Liver (tissue), 7 donors: ENCODE measurements at regions not wholly inside any gene's neighbourhood (a gene's known extent, or its start where the extent isn't known, plus 50 kb on each side); places are given as distances from the start of the nearest gene placed in this dataset.
"Not testable (repeated sequence)": the region's sequence is repeated elsewhere in the genome, so short reads cannot be mapped to it uniquely, and the experiment has no call there.

Source experiments
- DNase-seq: peaks from one replicate; pipeline ENCODE4 v3.0.0-alpha.2; 2017; ENCODE audit warnings: low spot score
- H3K27ac ChIP-seq, 2 donors: one replicate each; pipeline ENCODE4 v1.7.0; 2013; ENCODE audit warnings: inconsistent platforms in 2 of 2, low read length in 2 of 2, control low read depth in 1 of 2, low read depth in 1 of 2, mild to moderate bottlenecking in 1 of 2
- H3K27me3 ChIP-seq, 4 donors: one replicate each; pipeline versions ENCODE4 v1.6.1 to v1.7.0; 2013; ENCODE audit warnings: low read length in 3 of 4, inconsistent platforms in 1 of 4, mild to moderate bottlenecking in 1 of 4, moderate library complexity in 1 of 4; ENCODE audit not compliant: control insufficient read depth in 4 of 4, insufficient read depth in 4 of 4
- H3K36me3 ChIP-seq, 4 donors: one replicate each; pipeline versions ENCODE4 v1.6.1 to v1.7.0; 2013; ENCODE audit warnings: low read length in 3 of 4, mild to moderate bottlenecking in 3 of 4, low read depth in 1 of 4, moderate library complexity in 1 of 4; ENCODE audit not compliant: control insufficient read depth in 4 of 4, insufficient read depth in 3 of 4
- H3K4me1 ChIP-seq, 4 donors: one replicate each; pipeline versions ENCODE4 v1.6.1 to v1.7.0; 2013; ENCODE audit warnings: low read length in 3 of 4, mild to moderate bottlenecking in 3 of 4, moderate library complexity in 1 of 4; ENCODE audit not compliant: control insufficient read depth in 4 of 4, insufficient read depth in 4 of 4
- H3K4me3 ChIP-seq, 3 donors: one replicate each; pipeline versions ENCODE4 v1.6.1 to v1.7.0; 2013; ENCODE audit warnings: low read length in 3 of 3, control low read depth in 1 of 3, low read depth in 1 of 3, mild to moderate bottlenecking in 1 of 3
- H3K9ac ChIP-seq, 2 donors: one replicate each; pipeline ENCODE4 v1.7.0; 2013; ENCODE audit warnings: low read length in 2 of 2, mild to moderate bottlenecking in 2 of 2, moderate library complexity in 2 of 2, control low read depth in 1 of 2, low read depth in 1 of 2
- H3K9me3 ChIP-seq, 4 donors: one replicate each; pipeline versions ENCODE4 v1.6.1 to v1.7.0; 2013; ENCODE audit warnings: low read length in 3 of 4; ENCODE audit not compliant: control insufficient read depth in 4 of 4
- EGR1 ChIP-seq, 2 donors: IDR thresholded peaks; 2 replicates each; pipeline ENCODE4 v1.6.1; 2016 to 2018; ENCODE audit warnings: antibody characterized with exemption in 2 of 2, low read depth in 2 of 2
- FOXA1 ChIP-seq: IDR thresholded peaks from 2 replicates; pipeline ENCODE4 v1.6.1; 2016; ENCODE audit warnings: antibody characterized with exemption
- FOXA2 ChIP-seq: IDR thresholded peaks from 2 replicates; pipeline ENCODE4 v1.6.1; 2016; ENCODE audit warnings: antibody characterized with exemption
- GABPA ChIP-seq, 2 donors: IDR thresholded peaks in 1 of 2; conservative IDR thresholded peaks in 1 of 2; 2 replicates each; pipeline ENCODE4 v1.6.1; 2016; ENCODE audit warnings: antibody characterized with exemption in 2 of 2, mild to moderate bottlenecking in 1 of 2, moderate library complexity in 1 of 2
- HNF4A ChIP-seq, 2 donors: conservative IDR thresholded peaks; 2 replicates each; pipeline ENCODE4 v1.6.1; 2016; ENCODE audit warnings: antibody characterized with exemption in 2 of 2, mild to moderate bottlenecking in 2 of 2
- HNF4G ChIP-seq: IDR thresholded peaks from 2 replicates; pipeline ENCODE4 v1.6.1; 2016; ENCODE audit warnings: antibody characterized with exemption
- JUND ChIP-seq, 2 donors: IDR thresholded peaks; 2 replicates each; pipeline ENCODE4 v1.6.1; 2016; ENCODE audit warnings: antibody characterized with exemption in 2 of 2
- NR2F2 ChIP-seq: IDR thresholded peaks from 2 replicates; pipeline ENCODE4 v1.6.1; 2016; ENCODE audit warnings: antibody characterized with exemption
- RAD21 ChIP-seq, 2 donors: IDR thresholded peaks; 2 replicates each; pipeline ENCODE4 v1.6.1; 2016; ENCODE audit warnings: antibody characterized with exemption in 2 of 2, mild to moderate bottlenecking in 2 of 2
- RXRA ChIP-seq, 2 donors: IDR thresholded peaks; 2 replicates each; pipeline ENCODE4 v1.6.1; 2017 to 2018; ENCODE audit warnings: antibody characterized with exemption in 2 of 2, mild to moderate bottlenecking in 1 of 2
- SP1 ChIP-seq: IDR thresholded peaks from 2 replicates; pipeline ENCODE4 v1.6.1; 2018; ENCODE audit warnings: antibody characterized with exemption, mild to moderate bottlenecking
- TAF1 ChIP-seq: conservative IDR thresholded peaks from 2 replicates; pipeline ENCODE4 v1.6.1; 2016; ENCODE audit warnings: antibody characterized with exemption, mild to moderate bottlenecking
- YY1 ChIP-seq: IDR thresholded peaks from 2 replicates; pipeline ENCODE4 v1.6.1; 2016; ENCODE audit warnings: antibody characterized with exemption, mild to moderate bottlenecking
- WGBS: extraction: QIAGEN DNeasy Blood & Tissue Kit; methylation state at CpG from one replicate; pipeline ENCODE4 v1.1.7; 2013; 5-methylcytosine and 5-hydroxymethylcytosine counted together
- TF ChIP-seq, protein P1 (sequence below): IDR thresholded peaks from 2 replicates; pipeline ENCODE4 v1.6.1; 2016; ENCODE audit warnings: antibody characterized with exemption
- TF ChIP-seq, protein P2 (sequence below): IDR thresholded peaks from 2 replicates; pipeline ENCODE4 v1.6.1; 2016; ENCODE audit warnings: antibody characterized with exemption, mild to moderate bottlenecking
- TF ChIP-seq, protein P3 (sequence below): IDR thresholded peaks from 2 replicates; pipeline ENCODE4 v1.6.1; 2016; ENCODE audit warnings: antibody characterized with exemption
- TF ChIP-seq, protein P4 (sequence below): IDR thresholded peaks from 2 replicates; pipeline ENCODE4 v1.6.1; 2016; ENCODE audit warnings: antibody characterized with exemption
- donor health status: healthy.
- donor health status: healthy.
- donor health status: healthy.
- donor health status: healthy.

DNA sequence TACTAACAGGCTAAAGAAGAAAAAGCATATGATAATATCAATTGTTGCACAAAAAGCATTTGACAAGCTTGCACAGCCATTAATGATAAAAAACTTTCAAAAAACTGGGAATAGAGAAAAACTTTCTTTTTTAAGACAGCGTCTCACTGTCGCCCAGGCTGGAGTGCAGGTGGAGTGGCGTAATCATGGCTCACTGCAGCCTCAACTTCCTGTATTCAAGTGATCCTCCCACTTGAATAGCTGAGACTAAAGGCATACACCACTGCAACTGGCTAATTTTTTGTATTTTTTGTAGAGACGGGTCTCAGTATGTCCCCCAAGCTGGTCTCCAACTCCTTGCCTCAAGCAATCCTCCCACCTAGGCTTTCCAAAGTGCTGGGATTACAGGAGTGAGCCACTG, 382.8 kb downstream of the TSHZ3 start:
- DNase-seq = no peak
- H3K4me3 ChIP-seq = no peak overlapping the region
- 78% methylated on average over 4 of the region's 4 CpGs for WGBS
- H3K27ac ChIP-seq = no peak overlapping the region
- no peaks in the 10 kb centered on the region for H3K27me3 ChIP-seq
- TF ChIP-seq EGR1 (IDR thresholded peaks at IDR 0.05; ENCODE audit: low read depth in 2 of 2) = no peak
- TF ChIP-seq, protein P1, sequence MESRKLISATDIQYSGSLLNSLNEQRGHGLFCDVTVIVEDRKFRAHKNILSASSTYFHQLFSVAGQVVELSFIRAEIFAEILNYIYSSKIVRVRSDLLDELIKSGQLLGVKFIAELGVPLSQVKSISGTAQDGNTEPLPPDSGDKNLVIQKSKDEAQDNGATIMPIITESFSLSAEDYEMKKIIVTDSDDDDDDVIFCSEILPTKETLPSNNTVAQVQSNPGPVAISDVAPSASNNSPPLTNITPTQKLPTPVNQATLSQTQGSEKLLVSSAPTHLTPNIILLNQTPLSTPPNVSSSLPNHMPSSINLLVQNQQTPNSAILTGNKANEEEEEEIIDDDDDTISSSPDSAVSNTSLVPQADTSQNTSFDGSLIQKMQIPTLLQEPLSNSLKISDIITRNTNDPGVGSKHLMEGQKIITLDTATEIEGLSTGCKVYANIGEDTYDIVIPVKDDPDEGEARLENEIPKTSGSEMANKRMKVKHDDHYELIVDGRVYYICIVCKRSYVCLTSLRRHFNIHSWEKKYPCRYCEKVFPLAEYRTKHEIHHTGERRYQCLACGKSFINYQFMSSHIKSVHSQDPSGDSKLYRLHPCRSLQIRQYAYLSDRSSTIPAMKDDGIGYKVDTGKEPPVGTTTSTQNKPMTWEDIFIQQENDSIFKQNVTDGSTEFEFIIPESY = no peak
- TF ChIP-seq JUND (IDR thresholded peaks at IDR 0.05) = no peak
- TF ChIP-seq FOXA1 = no peak
- TF ChIP-seq HNF4G = no peak
- TF ChIP-seq YY1 = no peak
- TF ChIP-seq, protein P2, sequence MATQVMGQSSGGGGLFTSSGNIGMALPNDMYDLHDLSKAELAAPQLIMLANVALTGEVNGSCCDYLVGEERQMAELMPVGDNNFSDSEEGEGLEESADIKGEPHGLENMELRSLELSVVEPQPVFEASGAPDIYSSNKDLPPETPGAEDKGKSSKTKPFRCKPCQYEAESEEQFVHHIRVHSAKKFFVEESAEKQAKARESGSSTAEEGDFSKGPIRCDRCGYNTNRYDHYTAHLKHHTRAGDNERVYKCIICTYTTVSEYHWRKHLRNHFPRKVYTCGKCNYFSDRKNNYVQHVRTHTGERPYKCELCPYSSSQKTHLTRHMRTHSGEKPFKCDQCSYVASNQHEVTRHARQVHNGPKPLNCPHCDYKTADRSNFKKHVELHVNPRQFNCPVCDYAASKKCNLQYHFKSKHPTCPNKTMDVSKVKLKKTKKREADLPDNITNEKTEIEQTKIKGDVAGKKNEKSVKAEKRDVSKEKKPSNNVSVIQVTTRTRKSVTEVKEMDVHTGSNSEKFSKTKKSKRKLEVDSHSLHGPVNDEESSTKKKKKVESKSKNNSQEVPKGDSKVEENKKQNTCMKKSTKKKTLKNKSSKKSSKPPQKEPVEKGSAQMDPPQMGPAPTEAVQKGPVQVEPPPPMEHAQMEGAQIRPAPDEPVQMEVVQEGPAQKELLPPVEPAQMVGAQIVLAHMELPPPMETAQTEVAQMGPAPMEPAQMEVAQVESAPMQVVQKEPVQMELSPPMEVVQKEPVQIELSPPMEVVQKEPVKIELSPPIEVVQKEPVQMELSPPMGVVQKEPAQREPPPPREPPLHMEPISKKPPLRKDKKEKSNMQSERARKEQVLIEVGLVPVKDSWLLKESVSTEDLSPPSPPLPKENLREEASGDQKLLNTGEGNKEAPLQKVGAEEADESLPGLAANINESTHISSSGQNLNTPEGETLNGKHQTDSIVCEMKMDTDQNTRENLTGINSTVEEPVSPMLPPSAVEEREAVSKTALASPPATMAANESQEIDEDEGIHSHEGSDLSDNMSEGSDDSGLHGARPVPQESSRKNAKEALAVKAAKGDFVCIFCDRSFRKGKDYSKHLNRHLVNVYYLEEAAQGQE = no peak
- TF ChIP-seq RXRA (IDR thresholded peaks at IDR 0.05) = no peak
- TF ChIP-seq TAF1 = no peak
- H3K4me1 ChIP-seq = no peaks in the 10 kb centered on the region
- H3K9ac ChIP-seq = no peak overlapping the region
- no peaks in the 10 kb centered on the region for H3K36me3 ChIP-seq
- H3K9me3 ChIP-seq = peaks cover 0 to 1% (median 0%) of the 10 kb centered on the region in 4 donors

DNA sequence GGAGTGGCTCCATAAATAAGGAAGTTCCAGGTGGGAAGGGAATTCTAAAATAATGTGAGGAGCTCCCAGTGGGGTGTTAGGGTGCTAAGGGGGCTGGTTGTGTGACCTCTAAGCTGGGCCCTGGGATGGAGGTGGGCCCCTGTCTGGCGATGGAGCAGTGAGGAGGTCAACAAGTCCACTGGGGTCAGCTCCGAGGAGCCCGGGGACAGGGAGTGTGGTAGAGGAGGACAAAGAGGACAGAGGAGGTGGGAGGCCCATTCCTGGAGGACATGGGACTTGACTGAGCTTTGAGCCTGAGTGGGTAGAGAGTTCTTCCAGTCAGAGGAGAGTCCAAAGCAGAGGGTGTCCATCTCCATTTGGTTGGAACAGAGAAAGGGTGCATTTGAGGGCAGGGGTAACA, 390.2 kb downstream of the TSHZ3 start:
- H3K9me3 ChIP-seq = no peaks in the 10 kb centered on the region
- H3K4me3 ChIP-seq = no peak overlapping the region
- TF ChIP-seq YY1 (no peak), FOXA1 (no peak)
- H3K9ac ChIP-seq = no peak overlapping the region
- no peaks in the 10 kb centered on the region for H3K4me1 ChIP-seq
- H3K27me3 ChIP-seq = no peaks in the 10 kb centered on the region
- no peak for DNase-seq
- no peak overlapping the region for H3K27ac ChIP-seq
- WGBS = 88% methylated on average over 3 of the region's 3 CpGs
- H3K36me3 ChIP-seq = no peaks in the 10 kb centered on the region

DNA sequence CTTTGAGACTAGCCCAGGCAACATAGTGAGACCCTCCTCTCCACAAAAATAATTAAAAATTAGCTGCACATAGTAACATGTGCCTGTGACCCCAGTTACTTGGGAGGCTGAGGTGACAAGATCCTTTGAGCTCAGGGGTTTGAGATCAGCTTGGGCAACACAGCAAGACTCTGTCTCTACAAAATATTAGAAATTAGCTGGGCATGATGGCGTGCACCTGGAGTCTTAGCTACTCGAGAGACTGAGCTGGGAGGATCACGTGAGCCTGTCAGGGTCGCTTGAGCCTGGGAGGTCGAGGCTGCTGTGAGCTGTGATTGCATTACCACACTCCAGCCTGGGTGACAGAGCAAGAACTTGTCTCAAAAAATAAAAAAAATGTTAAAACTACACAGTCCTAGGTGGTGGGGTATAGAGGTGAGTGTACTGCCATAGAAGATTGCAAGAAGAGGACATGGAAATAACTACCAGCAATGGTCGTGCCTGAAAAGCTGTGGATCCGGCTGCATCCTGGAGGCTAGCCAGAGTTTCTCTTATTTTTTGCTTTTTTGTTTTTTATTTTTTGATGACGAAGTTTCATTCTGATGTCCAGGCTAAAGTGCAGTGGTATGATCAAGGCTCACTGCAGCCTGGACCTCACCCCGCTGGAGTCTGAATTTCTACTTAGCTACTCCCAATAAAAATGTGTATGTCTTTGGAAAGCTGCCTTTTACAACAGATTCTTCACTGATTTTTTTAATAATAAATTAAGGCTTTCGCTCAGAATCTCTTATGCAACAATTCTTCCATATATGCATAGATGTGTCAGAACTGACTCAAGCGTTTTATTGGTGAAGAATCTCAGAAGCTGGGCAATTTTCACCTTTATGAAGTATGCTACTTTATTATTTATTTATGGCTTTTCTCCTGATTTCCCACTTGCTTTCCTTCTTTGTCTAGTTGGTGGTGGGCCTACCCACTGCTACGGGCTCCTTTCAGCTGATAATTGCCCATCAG, 393.8 kb downstream of the TSHZ3 start:
- 79% methylated on average over 12 of the region's 12 CpGs for WGBS
- H3K36me3 ChIP-seq = no peaks in the 10 kb centered on the region
- no peaks in the 10 kb centered on the region for H3K9me3 ChIP-seq
- TF ChIP-seq SP1 = no peak
- TF ChIP-seq FOXA2 = no peak
- no peak for TF ChIP-seq RXRA (IDR thresholded peaks at IDR 0.05)
- TF ChIP-seq JUND (IDR thresholded peaks at IDR 0.05) = no peak
- TF ChIP-seq RAD21 (IDR thresholded peaks at IDR 0.05) = no peak
- TF ChIP-seq EGR1 (IDR thresholded peaks at IDR 0.05; ENCODE audit: low read depth in 2 of 2) = no peak
- no peak for TF ChIP-seq HNF4A (conservative IDR thresholded peaks at IDR 0.05)
- no peak for TF ChIP-seq HNF4G
- no peak for TF ChIP-seq NR2F2
- TF ChIP-seq, protein P3, sequence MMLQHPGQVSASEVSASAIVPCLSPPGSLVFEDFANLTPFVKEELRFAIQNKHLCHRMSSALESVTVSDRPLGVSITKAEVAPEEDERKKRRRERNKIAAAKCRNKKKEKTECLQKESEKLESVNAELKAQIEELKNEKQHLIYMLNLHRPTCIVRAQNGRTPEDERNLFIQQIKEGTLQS = no peak
- TF ChIP-seq, protein P4, sequence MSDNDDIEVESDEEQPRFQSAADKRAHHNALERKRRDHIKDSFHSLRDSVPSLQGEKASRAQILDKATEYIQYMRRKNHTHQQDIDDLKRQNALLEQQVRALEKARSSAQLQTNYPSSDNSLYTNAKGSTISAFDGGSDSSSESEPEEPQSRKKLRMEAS = no peak
- no peak for TF ChIP-seq GABPA (IDR thresholded peaks at IDR 0.05 in 1 of 2, conservative IDR thresholded peaks at IDR 0.05 in 1 of 2)
- H3K4me3 ChIP-seq = no peak overlapping the region
- no peak for DNase-seq
- no peak overlapping the region for H3K27ac ChIP-seq
- H3K9ac ChIP-seq = no peak overlapping the region
- no peaks in the 10 kb centered on the region for H3K27me3 ChIP-seq
- H3K4me1 ChIP-seq = no peaks in the 10 kb centered on the region

DNA sequence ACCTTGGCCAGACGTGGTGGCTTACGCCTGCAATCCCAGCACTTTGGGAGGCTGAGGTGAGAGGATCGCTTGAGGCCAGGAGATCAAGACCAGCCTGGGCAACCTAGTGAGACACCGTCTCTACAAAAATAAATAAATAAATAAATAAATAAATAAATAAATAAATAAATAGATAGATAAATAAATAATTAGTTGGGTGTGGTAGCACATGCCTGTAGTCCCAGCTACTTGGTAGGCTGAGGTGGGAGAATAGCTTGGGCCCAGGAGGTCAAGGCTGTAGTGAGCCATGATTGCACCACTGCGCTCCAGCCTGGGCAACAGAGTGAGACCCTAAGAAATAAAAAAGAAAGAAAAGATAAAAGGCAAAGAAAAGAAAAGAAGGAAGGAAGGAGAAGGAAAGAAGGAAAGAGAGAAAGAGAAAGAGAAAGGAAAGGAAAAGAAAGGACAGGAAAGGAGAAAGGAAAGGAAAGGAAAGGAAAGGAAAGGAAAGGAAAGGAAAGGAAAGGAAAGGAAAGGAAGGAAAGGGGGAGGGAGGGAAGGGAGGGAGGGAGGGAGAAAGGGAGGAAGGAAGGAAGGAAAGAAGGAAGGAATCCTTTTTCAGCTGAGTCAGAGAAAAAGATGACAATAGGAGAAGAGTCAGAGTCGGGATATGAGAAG, 404.8 kb downstream of the TSHZ3 start:
- not testable (repeated sequence) for H3K27me3 ChIP-seq, H3K27ac ChIP-seq, H3K9ac ChIP-seq, H3K4me1 ChIP-seq, H3K9me3 ChIP-seq, H3K4me3 ChIP-seq, DNase-seq, H3K36me3 ChIP-seq
- WGBS = 87% methylated on average over 6 of the region's 6 CpGs
